Esophagus muscularis mucosa (tissue), 4 donors: ENCODE measurements at regions not wholly inside any gene's neighbourhood (a gene's known extent, or its start where the extent isn't known, plus 50 kb on each side); places are given as distances from the start of the nearest gene placed in this dataset.
"Not testable (repeated sequence)": the region's sequence is repeated elsewhere in the genome, so short reads cannot be mapped to it uniquely, and the experiment has no call there.

ENCODE experiments used
- DNase-seq: peaks from one replicate; pipeline ENCODE4 v3.0.0-alpha.2; 2017; ENCODE audit errors: extremely low spot score
- H3K27ac ChIP-seq, 4 donors: fragments of 200-600 bp; sonication (generic); replicated peaks in 1 of 4; 1 replicate in 3 of 4; 2 replicates in 1 of 4; pipeline ENCODE4 v1.5.1; 2016 to 2019; ENCODE audit warnings: mild to moderate bottlenecking in 1 of 4
- H3K27me3 ChIP-seq, 4 donors: fragments of 200-600 bp; sonication (generic); one replicate each; pipeline versions ENCODE4 v1.5.1 to v1.6.0; 2016 to 2019
- H3K36me3 ChIP-seq, 4 donors: fragments of 200-600 bp; sonication (generic); one replicate each; pipeline ENCODE4 v1.5.1; 2016 to 2019
- H3K4me1 ChIP-seq, 4 donors: fragments of 200-600 bp; sonication (generic); one replicate each; pipeline ENCODE4 v1.5.1; 2016 to 2019
- H3K4me3 ChIP-seq, 4 donors: fragments of 200-600 bp; sonication (generic); 1 replicate in 2 of 4; 2 replicates in 2 of 4; pipeline ENCODE4 v1.5.1; 2016 to 2019; ENCODE audit warnings: mild to moderate bottlenecking in 4 of 4, moderate library complexity in 1 of 4
- H3K9me3 ChIP-seq, 4 donors: fragments of 200-600 bp; sonication (generic); 1 replicate in 3 of 4; 2 replicates in 1 of 4; pipeline ENCODE4 v1.5.1; 2016 to 2019
- EP300 ChIP-seq: sonication (generic); formaldehyde crosslinking; IDR thresholded peaks from one replicate; pipeline ENCODE4 v1.6.1; 2017; ENCODE audit warnings: antibody characterized with exemption
- POLR2A ChIP-seq: fragments of 450-650 bp; IDR thresholded peaks from one replicate; pipeline ENCODE4 v1.6.1; 2017; ENCODE audit warnings: antibody characterized with exemption, moderate library complexity, mild to moderate bottlenecking, low read depth
- POLR2AphosphoS5 ChIP-seq, 2 donors: sonication (generic); formaldehyde crosslinking; IDR thresholded peaks; one replicate each; pipeline ENCODE4 v1.6.1; 2017; ENCODE audit warnings: antibody characterized with exemption in 2 of 2
- WGBS: methylation state at CpG from one replicate; pipeline ENCODE4 v1.1.5; 2018; 5-methylcytosine and 5-hydroxymethylcytosine counted together
- intact Hi-C: fragments of 100-400 bp; cut with DNase I; formaldehyde crosslinking; loops from one replicate; pipeline ENCODE4 v1.15.1; 2023
- TF ChIP-seq, protein P1 (sequence below), 3 experiments: fragments of 200-600 bp in 2 of 3; fragments of 450-650 bp in 1 of 3; sonication (generic) in 2 of 3; IDR thresholded peaks; one replicate each; pipeline ENCODE4 v1.5.1; 2017 to 2019; ENCODE audit warnings: antibody characterized with exemption in 3 of 3, mild to moderate bottlenecking in 2 of 3, moderate library complexity in 1 of 3

DNA sequence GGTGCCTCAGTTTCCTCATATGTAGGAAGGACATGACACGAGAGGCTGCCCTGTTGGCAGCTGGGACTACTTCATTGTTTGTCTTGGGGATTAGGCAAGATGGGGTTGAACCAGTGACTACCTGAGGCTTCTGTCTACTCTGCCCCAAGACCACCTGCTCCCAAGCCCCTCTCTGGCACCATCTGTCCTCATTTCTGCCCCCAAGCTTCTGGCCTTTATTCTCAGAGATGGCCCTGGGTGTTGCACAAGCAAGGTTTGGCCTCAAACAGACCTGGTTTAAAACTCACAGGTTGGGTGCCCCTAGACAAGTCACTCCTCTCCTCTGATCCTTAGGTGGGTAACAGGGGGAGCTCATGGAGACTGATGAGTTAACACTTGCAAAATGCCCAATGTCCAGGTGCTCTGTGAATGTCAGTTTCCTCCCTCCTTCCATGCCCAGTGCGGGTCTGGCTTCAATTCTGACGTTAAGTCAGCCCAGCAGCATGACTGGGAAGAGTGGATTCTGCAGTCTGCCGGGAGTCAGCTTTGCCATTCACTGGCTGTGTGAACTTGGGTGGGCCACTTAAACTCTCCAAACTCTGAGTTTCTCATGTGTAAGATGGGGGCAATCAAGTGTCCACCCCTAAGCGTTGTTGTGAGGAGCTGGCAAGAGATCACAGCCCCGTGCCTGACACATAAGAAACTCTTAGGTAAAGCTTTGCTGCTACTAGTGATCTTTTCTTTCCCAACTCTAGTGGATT is 84.5 kb upstream of the TOX2 start:
- TF ChIP-seq, protein P1, sequence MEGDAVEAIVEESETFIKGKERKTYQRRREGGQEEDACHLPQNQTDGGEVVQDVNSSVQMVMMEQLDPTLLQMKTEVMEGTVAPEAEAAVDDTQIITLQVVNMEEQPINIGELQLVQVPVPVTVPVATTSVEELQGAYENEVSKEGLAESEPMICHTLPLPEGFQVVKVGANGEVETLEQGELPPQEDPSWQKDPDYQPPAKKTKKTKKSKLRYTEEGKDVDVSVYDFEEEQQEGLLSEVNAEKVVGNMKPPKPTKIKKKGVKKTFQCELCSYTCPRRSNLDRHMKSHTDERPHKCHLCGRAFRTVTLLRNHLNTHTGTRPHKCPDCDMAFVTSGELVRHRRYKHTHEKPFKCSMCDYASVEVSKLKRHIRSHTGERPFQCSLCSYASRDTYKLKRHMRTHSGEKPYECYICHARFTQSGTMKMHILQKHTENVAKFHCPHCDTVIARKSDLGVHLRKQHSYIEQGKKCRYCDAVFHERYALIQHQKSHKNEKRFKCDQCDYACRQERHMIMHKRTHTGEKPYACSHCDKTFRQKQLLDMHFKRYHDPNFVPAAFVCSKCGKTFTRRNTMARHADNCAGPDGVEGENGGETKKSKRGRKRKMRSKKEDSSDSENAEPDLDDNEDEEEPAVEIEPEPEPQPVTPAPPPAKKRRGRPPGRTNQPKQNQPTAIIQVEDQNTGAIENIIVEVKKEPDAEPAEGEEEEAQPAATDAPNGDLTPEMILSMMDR (IDR thresholded peaks at IDR 0.05) = no peak
- TF ChIP-seq POLR2A (no peak), POLR2AphosphoS5 (IDR thresholded peaks at IDR 0.05) (no peak), EP300 (no peak)
- peaks cover 0 to 7% (median 3%) of the 10 kb centered on the region in 4 donors for H3K9me3 ChIP-seq
- H3K36me3 ChIP-seq = no peaks in the 10 kb centered on the region
- H3K4me3 ChIP-seq = no peak overlapping the region
- H3K4me1 ChIP-seq = no peaks in the 10 kb centered on the region
- H3K27me3 ChIP-seq = peaks cover 0 to 5% (median 0%) of the 10 kb centered on the region in 4 donors
- no peak for DNase-seq
- 75% methylated on average over 4 of the region's 6 CpGs for WGBS
- no peak overlapping the region for H3K27ac ChIP-seq
- intact Hi-C loops = no loop called here

DNA sequence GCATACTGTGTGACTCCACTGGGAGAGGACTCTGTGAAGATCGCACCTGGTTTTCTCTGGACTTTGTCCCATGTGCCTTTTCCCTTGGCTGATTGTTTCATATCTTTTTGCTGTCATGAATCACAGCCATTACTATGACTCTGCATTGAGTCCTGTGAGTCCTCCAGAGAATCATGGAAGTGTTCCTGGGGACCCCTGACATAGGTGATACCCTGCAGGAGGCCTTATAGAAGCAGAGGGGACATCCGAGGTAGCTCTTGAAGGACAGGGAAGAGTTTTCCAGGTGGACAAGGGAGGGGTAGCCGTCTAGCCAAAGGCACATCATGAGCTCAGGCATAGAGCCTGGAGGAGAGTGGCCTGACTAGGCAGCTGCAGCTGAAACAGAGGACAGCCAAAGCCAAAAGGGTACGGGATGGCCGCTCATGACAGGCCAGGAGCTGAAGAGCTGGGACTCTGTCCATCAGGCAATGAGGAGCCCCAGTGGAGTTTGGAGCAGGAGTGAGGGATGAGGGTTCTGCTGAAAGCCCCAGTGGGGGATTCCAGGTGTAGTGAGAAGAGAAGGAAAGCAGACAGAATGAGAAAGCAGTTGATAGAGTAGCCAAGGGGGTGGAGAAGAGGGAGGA is 86.6 kb upstream of the TOX2 start:
- H3K4me3 ChIP-seq = no peak overlapping the region
- no peaks in the 10 kb centered on the region for H3K36me3 ChIP-seq
- intact Hi-C loops = no loop called here
- no peaks in the 10 kb centered on the region for H3K4me1 ChIP-seq
- TF ChIP-seq EP300 (no peak), POLR2A (no peak), POLR2AphosphoS5 (IDR thresholded peaks at IDR 0.05) (no peak)
- peak; percentile 89 for DNase-seq
- 86% methylated on average over 5 of the region's 5 CpGs for WGBS
- peaks cover 0 to 7% (median 3%) of the 10 kb centered on the region in 4 donors for H3K9me3 ChIP-seq
- H3K27ac ChIP-seq = no peak overlapping the region
- H3K27me3 ChIP-seq = peaks cover 0 to 5% (median 0%) of the 10 kb centered on the region in 4 donors

DNA sequence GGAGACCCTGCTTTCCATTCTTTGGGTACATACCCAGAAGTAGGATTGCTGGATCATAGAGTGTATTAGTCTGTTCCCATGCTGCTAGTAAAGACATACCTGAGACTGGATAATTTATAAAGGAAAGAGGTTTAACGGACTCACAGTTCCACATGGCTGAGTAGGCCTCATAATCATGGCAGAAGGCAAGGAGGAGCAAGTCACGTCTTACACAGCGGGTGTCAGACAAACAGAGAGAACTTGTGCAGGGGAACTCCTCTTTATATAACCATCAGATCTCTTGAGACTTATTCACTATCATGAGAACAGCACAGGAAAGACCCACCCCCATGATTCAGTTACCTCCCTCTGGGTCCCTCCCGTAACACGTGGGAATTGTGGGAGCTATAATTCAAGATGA is 87.7 kb upstream of the TOX2 start:
- 72% methylated on average over 5 of the region's 5 CpGs for WGBS
- H3K27me3 ChIP-seq, H3K4me1 ChIP-seq, intact Hi-C loops, H3K4me3 ChIP-seq, H3K36me3 ChIP-seq, H3K27ac ChIP-seq, H3K9me3 ChIP-seq: not testable (repeated sequence)
- DNase-seq = peak; percentile 53

DNA sequence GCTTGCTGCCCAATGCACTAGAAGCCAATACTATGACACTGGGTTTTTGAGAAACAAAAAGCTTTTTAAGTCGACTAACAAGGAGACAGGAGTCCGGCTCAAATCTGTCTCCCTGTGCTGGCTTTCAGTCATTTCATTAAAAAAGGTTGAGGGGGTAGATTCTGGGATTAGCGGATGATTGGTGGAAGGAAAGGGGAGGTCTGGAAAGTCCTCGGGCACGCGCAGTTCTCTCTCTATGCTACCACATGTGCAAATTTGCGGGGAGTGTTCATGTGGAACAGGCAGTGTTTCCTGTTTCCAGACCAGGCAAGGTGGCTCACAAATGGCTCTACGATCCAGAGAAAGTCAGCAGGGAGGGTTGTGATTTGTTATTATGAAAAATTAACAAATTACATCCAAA is 89.1 kb upstream of the TOX2 start:
- intact Hi-C loops = no loop called here
- H3K4me3 ChIP-seq = no peak overlapping the region
- peaks cover 0 to 2% (median under 1%) of the 10 kb centered on the region in 4 donors for H3K9me3 ChIP-seq
- peaks cover 0 to 2% (median 0%) of the 10 kb centered on the region in 4 donors for H3K27me3 ChIP-seq
- TF ChIP-seq EP300 (no peak), POLR2AphosphoS5 (IDR thresholded peaks at IDR 0.05) (no peak), POLR2A (no peak)
- TF ChIP-seq, protein P1 (IDR thresholded peaks at IDR 0.05) = no peak
- H3K4me1 ChIP-seq = no peaks in the 10 kb centered on the region
- no peaks in the 10 kb centered on the region for H3K36me3 ChIP-seq
- no peak overlapping the region for H3K27ac ChIP-seq
- 69% methylated on average over 8 of the region's 8 CpGs for WGBS
- peak; percentile 75 for DNase-seq

DNA sequence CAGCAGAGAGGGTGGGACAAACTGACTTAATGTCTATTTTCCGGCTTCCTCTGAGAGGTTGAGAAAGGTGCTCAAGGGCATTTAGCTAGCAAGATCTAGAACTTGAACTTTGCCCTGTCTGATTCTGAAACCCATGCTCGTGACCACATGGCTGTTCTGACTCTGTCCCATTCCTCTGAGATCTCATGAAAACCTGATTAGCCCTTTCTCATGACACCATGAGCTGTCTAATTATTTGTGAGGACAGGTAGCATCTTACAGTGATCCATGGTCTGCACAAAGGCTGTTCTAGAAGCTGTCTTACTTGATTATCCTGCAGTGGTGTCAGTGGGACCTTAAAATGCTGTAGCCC is 89.6 kb upstream of the TOX2 start:
- Histone ChIP-seq H3K4me3 (no peak overlapping the region), H3K9me3 (no peaks in the 10 kb centered on the region), H3K36me3 (no peaks in the 10 kb centered on the region), H3K27ac (no peak overlapping the region), H3K4me1 (no peaks in the 10 kb centered on the region), H3K27me3 (no peaks in the 10 kb centered on the region)
- 65% methylated on average over 2 of the region's 2 CpGs for WGBS
- intact Hi-C loops = no loop called here
- no peak for TF ChIP-seq POLR2A
- no peak for TF ChIP-seq EP300
- TF ChIP-seq POLR2AphosphoS5 (IDR thresholded peaks at IDR 0.05) = no peak
- TF ChIP-seq, protein P1 (IDR thresholded peaks at IDR 0.05) = no peak
- DNase-seq = no peak
